ENCODE measurements at regions not wholly inside any gene's neighbourhood (a gene's known extent, or its start where the extent isn't known, plus 50 kb on each side); places are given as distances from the start of the nearest gene placed in this dataset.

GRCh38 chr17:77498091-77498741, 357.4 kb downstream of the SEC14L1 start:
- POLR2A ChIA-PET, result interaction anchor here (1.3 kb wide), 1 partner anchor 167 kb away, joined by 3 read pairs; no protein-coding TSS in a partner anchor
- intact Hi-C loops (cut with micrococcal nuclease), result loop anchor here (5.0 kb wide), 1 partner anchor 411 kb away; no protein-coding TSS in a partner anchor
- H3K27ac Mint-ChIP-seq, result no peak overlapping the region

GRCh38 chr17:77498791-77499698, 358.3 kb downstream of the SEC14L1 start:
- intact Hi-C loops (cut with micrococcal nuclease), result loop anchor here (5.0 kb wide), 1 partner anchor 412 kb away; no protein-coding TSS in a partner anchor
- ChIA-PET POLR2A (interaction anchor here (0.7 kb wide), 1 partner anchor 17 kb away, joined by 3 read pairs; no protein-coding TSS in a partner anchor), CTCF (interaction anchor here (0.6 kb wide), 1 partner anchor 217 kb away, joined by 3 read pairs; no protein-coding TSS in a partner anchor)
- Mint-ChIP-seq H3K4me1 (peaks cover 11% of the 10 kb centered on the region), H3K27me3 (no peaks in the 10 kb centered on the region), H3K36me3 (ENCODE audit: low read depth) (peaks cover 57% of the 10 kb centered on the region), H3K4me3 (no peak overlapping the region), H3K27ac (no peak overlapping the region), H3K9me3 (no peaks in the 10 kb centered on the region)
- ATAC-seq (ENCODE audit: low read depth) (no peak), DNase-seq (peak; percentile 5)
- no peak for TF ChIP-seq CTCF (IDR thresholded peaks at IDR 0.05)

More at GRCh38 chr17:77498091-77498741, 357.4 kb downstream of the SEC14L1 start:
- peaks cover 64% of the 10 kb centered on the region for H3K36me3 Mint-ChIP-seq (ENCODE audit: low read depth)
- CTCF ChIA-PET, result interaction anchor here (1.1 to 2.6 kb wide), 2 partner anchors 68 to 98 kb away, joined by 6 to 14 read pairs; no protein-coding TSS in a partner anchor
- no peak overlapping the region for H3K4me3 Mint-ChIP-seq
- no peak for TF ChIP-seq CTCF (IDR thresholded peaks at IDR 0.05)
- H3K4me1 Mint-ChIP-seq, result peaks cover 13% of the 10 kb centered on the region
- ATAC-seq (ENCODE audit: low read depth) (no peak), DNase-seq (peak; percentile 4)
- no peaks in the 10 kb centered on the region for H3K9me3 Mint-ChIP-seq
- H3K27me3 Mint-ChIP-seq, result no peaks in the 10 kb centered on the region

- POLR2A ChIA-PET, result interaction anchor here (0.7 kb wide), 1 partner anchor 18 kb away, joined by 3 read pairs; no protein-coding TSS in a partner anchor
- DNase-seq (peak; percentile 12), ATAC-seq (ENCODE audit: low read depth) (no peak)
- Mint-ChIP-seq H3K36me3 (ENCODE audit: low read depth) (peaks cover 54% of the 10 kb centered on the region), H3K9me3 (no peaks in the 10 kb centered on the region), H3K27ac (no peak overlapping the region), H3K4me1 (peaks cover 5% of the 10 kb centered on the region), H3K4me3 (no peak overlapping the region), H3K27me3 (no peaks in the 10 kb centered on the region)
- no peak for TF ChIP-seq CTCF (IDR thresholded peaks at IDR 0.05)
- intact Hi-C loops (cut with micrococcal nuclease), result loop anchor here (5.0 kb wide), 1 partner anchor 413 kb away; no protein-coding TSS in a partner anchor
- CTCF ChIA-PET, result no interaction called here
These were observed 359.1 kb downstream of the SEC14L1 start for GRCh38 chr17:77499699-77500435.

GRCh38 chr17:77501101-77501566, 360.4 kb downstream of the SEC14L1 start:
- Mint-ChIP-seq H3K27ac (no peak overlapping the region), H3K4me1 (no peaks in the 10 kb centered on the region), H3K27me3 (no peaks in the 10 kb centered on the region), H3K9me3 (no peaks in the 10 kb centered on the region), H3K36me3 (ENCODE audit: low read depth) (peaks cover 46% of the 10 kb centered on the region), H3K4me3 (no peak overlapping the region)
- TF ChIP-seq CTCF (IDR thresholded peaks at IDR 0.05), result no peak
- DNase-seq (peak; percentile 15), ATAC-seq (ENCODE audit: low read depth) (no peak)
- ChIA-PET POLR2A (interaction anchor here (1.2 kb wide), 1 partner anchor 73 kb away, joined by 3 read pairs; no protein-coding TSS in a partner anchor), CTCF (interaction anchor here (1.4 to 1.6 kb wide), 2 partner anchors 101 to 171 kb away, joined by 4 to 5 read pairs; no protein-coding TSS in a partner anchor)
- intact Hi-C loops (cut with micrococcal nuclease), result no loop called here

Data from activated B cell treated with CpG ODN at 0.5 μM for 24 hours (primary cell).